Psoas muscle (tissue), 7 donors: ENCODE measurements at regions not wholly inside any gene's neighbourhood (a gene's known extent, or its start where the extent isn't known, plus 50 kb on each side); places are given as distances from the start of the nearest gene placed in this dataset.

ENCODE experiments used
- ATAC-seq, 4 donors: fragments of 200-7000 bp; cut with Tn5 transposase; one replicate each; pipeline ENCODE4 v1.9.1; 2020; ENCODE audit warnings: moderate library complexity in 3 of 4, mild to moderate bottlenecking in 2 of 4
- DNase-seq, 2 donors: peaks; one replicate each; pipeline ENCODE4 v3.0.0-alpha.2; 2020
- H3K27ac ChIP-seq: fragments of 200-600 bp; one replicate; pipeline ENCODE4 v1.8.0; 2022
- H3K27me3 ChIP-seq, 3 donors: fragments of 200-600 bp in 1 of 3; one replicate each; pipeline versions ENCODE4 v1.6.1 to v1.8.0; 2013 to 2022; ENCODE audit warnings: low read length in 2 of 3, mild to moderate bottlenecking in 2 of 3, moderate library complexity in 1 of 3; ENCODE audit not compliant: insufficient read depth in 3 of 3
- H3K36me3 ChIP-seq, 2 donors: fragments of 200-600 bp in 1 of 2; one replicate each; pipeline versions ENCODE4 v1.6.1 to v1.8.0; 2013 to 2022; ENCODE audit warnings: low read depth in 1 of 2, mild to moderate bottlenecking in 1 of 2, moderate library complexity in 1 of 2; ENCODE audit not compliant: insufficient read depth in 1 of 2
- H3K4me1 ChIP-seq: fragments of 200-600 bp; one replicate; pipeline ENCODE4 v1.8.0; 2022
- H3K4me3 ChIP-seq: fragments of 200-600 bp; one replicate; pipeline ENCODE4 v1.8.0; 2022; ENCODE audit warnings: mild to moderate bottlenecking
- H3K9me3 ChIP-seq: fragments of 200-600 bp; one replicate; pipeline ENCODE4 v1.8.0; 2022
- CTCF ChIP-seq: fragments of 200-600 bp; IDR thresholded peaks from one replicate; pipeline ENCODE4 v1.8.0; 2022; ENCODE audit warnings: antibody characterized with exemption
- WGBS, 3 donors: extraction: QIAGEN DNeasy Blood & Tissue Kit; methylation state at CpG; one replicate each; pipeline versions ENCODE4 v1.1.6 to v1.1.7; 2013; 5-methylcytosine and 5-hydroxymethylcytosine counted together
- intact Hi-C, 2 donors: fragments of 100-400 bp; cut with DNase I; formaldehyde crosslinking; loops; one replicate each; pipeline versions ENCODE4 v1.11.0 to v1.14.2; 2022
- donor health status: healthy with polysubstance abuse.
- donor health status: DM: no; HTN: no; CAD: no; lungs with moderate emphysema.
- donor health status: Bipolar disorder and iron deficiency.
- donor health status: healthy.
- donor health status: DM: yes; HTN: yes; CAD: no.
- donor health status: DM: no; HTN: no; CAD: no.
- donor health status: DM: yes; HTN: yes; CAD: no.

DNA sequence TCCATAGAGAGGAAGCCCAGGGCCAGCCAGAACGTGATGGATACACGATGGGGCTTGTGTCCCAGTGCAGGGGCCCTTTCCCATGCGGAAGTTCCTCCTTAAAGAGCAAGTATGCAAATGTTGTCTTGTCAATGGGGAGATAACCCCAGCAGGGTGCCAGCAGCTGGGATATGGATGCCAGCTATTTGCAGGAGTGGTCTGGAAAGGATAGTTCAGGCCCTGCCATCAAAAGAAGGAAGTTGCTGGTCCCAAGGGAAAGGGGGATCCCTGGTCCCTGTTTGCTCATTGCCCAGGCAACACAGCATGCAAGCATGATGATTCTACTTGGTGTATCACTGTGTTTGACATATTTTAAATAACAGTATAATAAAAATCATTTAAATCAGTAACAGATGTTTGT, 73.1 kb upstream of the HECW1 start:
- DNase-seq (no peak), ATAC-seq (no peak)
- H3K9me3 ChIP-seq: no peaks in the 10 kb centered on the region
- H3K36me3 ChIP-seq: no peaks in the 10 kb centered on the region
- no peak overlapping the region for H3K4me3 ChIP-seq
- H3K4me1 ChIP-seq: no peaks in the 10 kb centered on the region
- TF ChIP-seq CTCF: no peak
- WGBS, 3 donors: 33 to 41% (median 36%) methylated on average over 3 of the region's 3 CpGs
- no peak overlapping the region for H3K27ac ChIP-seq
- no peaks in the 10 kb centered on the region for H3K27me3 ChIP-seq
- intact Hi-C loops: no loop called here

- Histone ChIP-seq H3K36me3 (no peaks in the 10 kb centered on the region), H3K27ac (no peak overlapping the region), H3K4me3 (no peak overlapping the region), H3K27me3 (no peaks in the 10 kb centered on the region), H3K9me3 (no peaks in the 10 kb centered on the region), H3K4me1 (no peaks in the 10 kb centered on the region)
- no peak for DNase-seq
- intact Hi-C loops: no loop called here
- ATAC-seq: no peak
- TF ChIP-seq CTCF: no peak
Observed at GRCh38 chr7:43040461-43040860, 72.0 kb upstream of the HECW1 start.

DNA sequence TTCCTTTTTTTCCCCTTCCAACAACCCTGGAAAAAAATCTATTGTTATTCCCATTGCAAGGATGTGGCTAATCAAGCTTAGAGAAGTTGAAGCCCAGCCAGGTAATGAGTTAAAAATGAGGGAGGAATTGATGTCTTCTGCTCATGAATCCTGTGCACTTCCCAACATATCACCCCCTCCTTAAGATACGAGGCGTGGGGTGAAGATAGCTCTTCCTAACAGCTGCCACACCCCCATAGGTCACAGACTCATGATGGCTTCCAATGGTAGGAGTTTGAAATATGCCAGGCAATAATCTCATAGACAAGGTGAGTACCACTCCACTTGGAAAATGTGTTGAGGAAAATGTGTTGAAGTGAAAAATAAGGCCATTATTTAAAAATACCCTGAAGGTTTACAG, 71.3 kb upstream of the HECW1 start:
- intact Hi-C loops: no loop called here
- no peaks in the 10 kb centered on the region for H3K4me1 ChIP-seq
- H3K27ac ChIP-seq: no peak overlapping the region
- H3K4me3 ChIP-seq: no peak overlapping the region
- 65 to 68% (median 67%) methylated on average over 2 of the region's 2 CpGs for WGBS, 3 donors
- no peak for TF ChIP-seq CTCF
- no peak for DNase-seq
- ATAC-seq: no peak
- no peaks in the 10 kb centered on the region for H3K36me3 ChIP-seq
- no peaks in the 10 kb centered on the region for H3K9me3 ChIP-seq
- H3K27me3 ChIP-seq: no peaks in the 10 kb centered on the region

GRCh38 chr7:43041724-43042123, 70.7 kb upstream of the HECW1 start:
- Histone ChIP-seq H3K9me3 (no peaks in the 10 kb centered on the region), H3K27me3 (no peaks in the 10 kb centered on the region), H3K27ac (no peak overlapping the region), H3K36me3 (no peaks in the 10 kb centered on the region), H3K4me3 (no peak overlapping the region), H3K4me1 (no peaks in the 10 kb centered on the region)
- DNase-seq: no peak
- no peak for ATAC-seq
- no peak for TF ChIP-seq CTCF
- intact Hi-C loops: no loop called here

GRCh38 chr7:43042302-43042701, 70.1 kb upstream of the HECW1 start:
- WGBS, 3 donors: 69 to 78% (median 73%) methylated on average over 3 of the region's 3 CpGs
- no peak for DNase-seq
- Histone ChIP-seq H3K4me1 (no peaks in the 10 kb centered on the region), H3K4me3 (no peak overlapping the region), H3K9me3 (no peaks in the 10 kb centered on the region), H3K27me3 (no peaks in the 10 kb centered on the region), H3K36me3 (no peaks in the 10 kb centered on the region), H3K27ac (no peak overlapping the region)
- ATAC-seq: no peak
- no peak for TF ChIP-seq CTCF
- intact Hi-C loops: no loop called here
